ENCODE measurements at regions not wholly inside any gene's neighbourhood (a gene's known extent, or its start where the extent isn't known, plus 50 kb on each side); places are given as distances from the start of the nearest gene placed in this dataset.

GRCh38 chrX:40501164-40501855, 79.5 kb upstream of the ATP6AP2 start:
- TF ChIP-seq EZH2 (IDR thresholded peaks at IDR 0.05; ENCODE audit: low read depth) = no peak
- no peak for TF ChIP-seq CTCF (conservative IDR thresholded peaks at IDR 0.05)

Data from PC-9 (cell line).